ENCODE measurements at regions not wholly inside any gene's neighbourhood (a gene's known extent, or its start where the extent isn't known, plus 50 kb on each side); places are given as distances from the start of the nearest gene placed in this dataset.

DNA sequence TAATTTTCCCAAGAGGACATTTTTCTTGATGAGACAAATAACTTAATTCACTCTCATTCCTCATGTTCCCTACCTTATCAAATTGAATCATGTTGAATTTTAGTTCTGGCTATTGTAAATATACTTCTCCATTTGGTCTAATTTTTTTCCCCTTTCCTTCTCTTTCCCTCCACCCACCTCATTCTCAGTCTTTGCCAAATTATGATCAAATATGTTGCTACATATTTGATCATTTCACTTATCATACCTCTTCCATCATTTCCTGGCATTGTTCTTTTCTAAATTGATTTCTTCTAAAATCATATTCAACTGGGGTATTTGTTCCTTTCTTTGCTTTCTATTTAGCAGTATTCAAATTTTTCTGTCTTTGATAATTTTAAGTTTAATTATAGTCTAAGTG is 52.3 kb downstream of the HDGFL1 start:
- no peak overlapping the region for H3K4me3 ChIP-seq (ENCODE audit: low read depth, low read length)
- DNase-seq (ENCODE audit: low read depth), result no peak
- TF ChIP-seq, protein P1, sequence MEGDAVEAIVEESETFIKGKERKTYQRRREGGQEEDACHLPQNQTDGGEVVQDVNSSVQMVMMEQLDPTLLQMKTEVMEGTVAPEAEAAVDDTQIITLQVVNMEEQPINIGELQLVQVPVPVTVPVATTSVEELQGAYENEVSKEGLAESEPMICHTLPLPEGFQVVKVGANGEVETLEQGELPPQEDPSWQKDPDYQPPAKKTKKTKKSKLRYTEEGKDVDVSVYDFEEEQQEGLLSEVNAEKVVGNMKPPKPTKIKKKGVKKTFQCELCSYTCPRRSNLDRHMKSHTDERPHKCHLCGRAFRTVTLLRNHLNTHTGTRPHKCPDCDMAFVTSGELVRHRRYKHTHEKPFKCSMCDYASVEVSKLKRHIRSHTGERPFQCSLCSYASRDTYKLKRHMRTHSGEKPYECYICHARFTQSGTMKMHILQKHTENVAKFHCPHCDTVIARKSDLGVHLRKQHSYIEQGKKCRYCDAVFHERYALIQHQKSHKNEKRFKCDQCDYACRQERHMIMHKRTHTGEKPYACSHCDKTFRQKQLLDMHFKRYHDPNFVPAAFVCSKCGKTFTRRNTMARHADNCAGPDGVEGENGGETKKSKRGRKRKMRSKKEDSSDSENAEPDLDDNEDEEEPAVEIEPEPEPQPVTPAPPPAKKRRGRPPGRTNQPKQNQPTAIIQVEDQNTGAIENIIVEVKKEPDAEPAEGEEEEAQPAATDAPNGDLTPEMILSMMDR (IDR thresholded peaks at IDR 0.05; ENCODE audit: insufficient read depth, low read depth, low read length), result no peak

DNA sequence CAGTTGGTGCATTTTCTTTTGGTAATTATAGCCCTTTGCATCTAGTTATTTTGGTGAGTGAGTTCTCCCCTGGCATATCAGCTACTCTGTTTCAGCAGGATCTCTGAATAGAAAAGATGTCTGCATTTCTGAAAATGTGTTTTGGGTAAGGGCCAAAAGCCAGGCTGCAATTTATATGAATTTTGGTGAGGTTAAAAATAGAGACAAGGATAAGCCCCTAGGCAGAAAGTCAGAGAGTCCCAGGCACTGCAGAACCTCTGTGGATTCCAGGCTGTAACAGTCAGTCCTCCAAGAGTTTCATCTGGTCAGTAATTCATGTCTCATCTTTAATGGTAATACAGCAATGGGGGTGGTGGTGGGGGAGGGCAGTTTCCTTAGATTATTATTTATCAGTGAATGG is 53.0 kb downstream of the HDGFL1 start:
- DNase-seq (ENCODE audit: low read depth), result no peak
- TF ChIP-seq, protein P1 (IDR thresholded peaks at IDR 0.05; ENCODE audit: insufficient read depth, low read depth, low read length), result no peak
- no peak overlapping the region for H3K4me3 ChIP-seq (ENCODE audit: low read depth, low read length)

DNA sequence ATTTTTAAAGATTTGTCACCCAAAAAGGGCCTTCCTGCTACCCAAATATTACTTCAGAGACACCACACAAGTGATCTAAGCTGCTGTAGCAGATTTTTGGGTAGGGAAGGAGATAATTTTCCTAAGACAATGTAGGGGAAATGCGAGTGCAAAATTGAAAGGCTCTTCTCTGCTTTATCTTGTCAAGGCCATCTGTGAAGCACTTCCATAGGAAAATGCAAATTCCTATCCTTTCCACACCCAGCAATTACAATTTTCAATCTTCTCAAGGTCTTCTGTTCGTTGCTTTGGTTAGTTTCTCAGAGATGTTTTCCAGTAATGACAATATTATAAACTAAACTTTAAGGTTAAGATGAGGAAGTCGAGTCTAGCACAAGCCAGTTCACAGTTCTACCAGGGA is 53.4 kb downstream of the HDGFL1 start:
- DNase-seq (ENCODE audit: low read depth), result no peak
- TF ChIP-seq, protein P1 (IDR thresholded peaks at IDR 0.05; ENCODE audit: insufficient read depth, low read depth, low read length), result no peak
- no peak overlapping the region for H3K4me3 ChIP-seq (ENCODE audit: low read depth, low read length)

DNA sequence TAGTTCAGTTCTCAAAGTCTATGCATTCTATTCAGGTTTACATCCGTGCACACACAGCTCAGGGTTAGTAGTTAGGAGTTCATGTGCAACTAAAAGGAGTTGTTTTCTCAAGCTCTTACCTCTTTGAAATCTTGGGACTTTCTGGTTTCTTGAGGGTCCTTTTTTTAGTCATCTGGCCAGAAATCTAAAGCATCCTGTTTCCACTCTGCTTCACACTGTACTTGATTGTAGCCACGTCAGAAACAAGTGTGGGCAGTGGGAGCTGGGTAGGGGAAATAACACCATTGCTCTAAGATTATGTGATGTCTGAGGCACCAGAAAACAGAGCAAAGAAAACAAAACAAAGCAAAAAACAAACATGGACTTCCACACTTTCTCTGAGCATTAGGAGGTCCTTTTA is 58.3 kb downstream of the HDGFL1 start:
- no peak overlapping the region for H3K4me3 ChIP-seq (ENCODE audit: low read depth, low read length)
- no peak for DNase-seq (ENCODE audit: low read depth)
- TF ChIP-seq, protein P1 (IDR thresholded peaks at IDR 0.05; ENCODE audit: insufficient read depth, low read depth, low read length), result no peak

DNA sequence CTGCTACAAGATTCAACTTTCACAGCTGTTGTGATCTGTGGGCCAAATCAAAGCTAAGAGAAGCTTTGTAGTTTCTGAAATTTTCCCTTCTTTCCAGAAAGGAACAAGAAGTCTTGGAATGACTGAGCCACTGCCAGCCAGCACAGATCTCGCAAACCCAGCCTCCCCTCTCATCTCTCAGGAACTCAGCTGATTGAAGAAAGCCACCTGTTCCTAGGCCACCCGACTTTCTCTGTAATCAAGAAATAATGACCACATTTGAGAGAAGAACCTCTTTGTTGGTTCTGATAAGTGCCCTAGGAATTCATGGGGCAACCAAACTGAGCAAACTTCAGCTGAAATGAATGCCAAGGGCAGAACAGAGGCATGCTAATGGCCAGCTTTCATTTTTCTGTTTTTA is 61.7 kb downstream of the HDGFL1 start:
- H3K4me3 ChIP-seq (ENCODE audit: low read depth, low read length), result no peak overlapping the region
- TF ChIP-seq, protein P1 (IDR thresholded peaks at IDR 0.05; ENCODE audit: insufficient read depth, low read depth, low read length), result no peak
- DNase-seq (ENCODE audit: low read depth), result peak; percentile 19

DNA sequence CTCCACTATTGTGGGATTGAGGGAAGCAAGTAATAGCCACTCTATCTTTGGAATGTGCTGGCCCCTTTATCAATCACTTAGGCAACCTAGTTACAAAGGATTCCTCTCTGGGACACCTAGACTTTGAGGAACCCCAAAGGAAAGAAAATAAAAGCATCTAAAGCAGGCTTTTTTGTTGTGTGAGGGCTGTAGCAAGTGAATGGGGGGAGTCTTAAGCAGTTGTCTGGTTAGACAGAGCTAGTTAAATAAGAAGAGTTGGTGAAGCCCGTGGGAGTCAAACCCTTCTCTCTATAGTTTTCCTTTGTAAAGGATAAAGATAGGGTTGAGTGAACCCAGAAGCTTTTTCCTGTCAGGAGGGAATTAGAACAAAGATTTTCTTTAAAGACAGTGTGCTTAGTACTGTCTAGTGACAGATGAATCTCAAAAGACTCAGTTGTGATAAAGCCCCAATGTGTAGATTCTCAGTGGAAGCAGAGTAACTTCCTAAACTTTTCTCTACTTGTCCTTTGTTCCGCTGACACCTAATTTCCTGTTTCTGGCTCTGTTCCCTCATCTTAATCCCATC is 63.3 kb downstream of the HDGFL1 start:
- H3K4me3 ChIP-seq (ENCODE audit: low read depth, low read length), result no peak overlapping the region
- TF ChIP-seq, protein P1 (IDR thresholded peaks at IDR 0.05; ENCODE audit: insufficient read depth, low read depth, low read length), result no peak
- DNase-seq (ENCODE audit: low read depth), result no peak

DNA sequence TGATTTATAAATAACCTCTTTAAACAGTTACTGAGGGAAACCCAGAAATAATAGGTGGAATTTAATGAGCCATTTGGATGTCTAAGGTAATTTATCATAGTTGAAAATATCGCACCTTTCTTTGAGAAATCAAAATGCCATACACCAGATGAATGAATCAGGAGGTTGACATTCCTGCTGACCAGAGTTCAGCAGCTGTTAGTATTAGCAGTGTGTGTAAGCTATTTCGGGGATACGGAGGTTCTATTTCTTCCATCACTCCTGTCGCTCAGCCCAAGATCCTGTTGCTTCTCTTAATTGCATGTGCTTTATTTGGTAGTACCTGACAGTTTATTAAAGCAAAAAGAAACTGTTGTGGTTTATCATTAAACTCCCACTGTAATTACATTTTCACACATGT is 67.1 kb downstream of the HDGFL1 start:
- TF ChIP-seq, protein P1 (IDR thresholded peaks at IDR 0.05; ENCODE audit: insufficient read depth, low read depth, low read length), result no peak
- peak; percentile 2 for DNase-seq (ENCODE audit: low read depth)
- no peak overlapping the region for H3K4me3 ChIP-seq (ENCODE audit: low read depth, low read length)

Measured in fibroblast of villous mesenchyme (primary cell).